Thymus (tissue), 11 donors: ENCODE measurements at regions not wholly inside any gene's neighbourhood (a gene's known extent, or its start where the extent isn't known, plus 50 kb on each side); places are given as distances from the start of the nearest gene placed in this dataset.

Experiments
- DNase-seq, 9 donors: peaks; one replicate each; pipeline ENCODE4 v3.0.0-alpha.2; 2013; ENCODE audit warnings: low spot score in 9 of 9, low read depth in 6 of 9, missing footprints in 1 of 9
- H3K27ac ChIP-seq, 2 donors: one replicate each; pipeline ENCODE4 v1.5.1; 2013; ENCODE audit warnings: control low read depth in 1 of 2, low read depth in 1 of 2, low read length in 1 of 2, mild to moderate bottlenecking in 1 of 2, moderate library complexity in 1 of 2
- H3K27me3 ChIP-seq, 2 donors: one replicate each; pipeline ENCODE4 v1.5.1; 2013; ENCODE audit warnings: low read length in 1 of 2; ENCODE audit not compliant: control insufficient read depth in 2 of 2, insufficient read depth in 1 of 2
- H3K36me3 ChIP-seq, 2 donors: one replicate each; pipeline ENCODE4 v1.5.1; 2013; ENCODE audit warnings: low read length in 1 of 2, mild to moderate bottlenecking in 1 of 2, moderate library complexity in 1 of 2; ENCODE audit not compliant: control insufficient read depth in 2 of 2, insufficient read depth in 2 of 2
- H3K4me1 ChIP-seq, 2 donors: one replicate each; pipeline ENCODE4 v1.5.1; 2013; ENCODE audit warnings: low read length in 2 of 2; ENCODE audit not compliant: control insufficient read depth in 2 of 2, insufficient read depth in 2 of 2
- H3K4me3 ChIP-seq, 2 donors: one replicate each; pipeline ENCODE4 v1.5.1; 2013; ENCODE audit warnings: low read length in 2 of 2, control low read depth in 1 of 2, mild to moderate bottlenecking in 1 of 2
- H3K9me3 ChIP-seq, 2 donors: one replicate each; pipeline ENCODE4 v1.5.1; 2013; ENCODE audit warnings: low read length in 1 of 2, mild to moderate bottlenecking in 1 of 2; ENCODE audit not compliant: control insufficient read depth in 2 of 2, insufficient read depth in 1 of 2
- WGBS: extraction: QIAGEN DNeasy Blood & Tissue Kit; methylation state at CpG from one replicate; pipeline ENCODE4 v1.1.7; 2013; 5-methylcytosine and 5-hydroxymethylcytosine counted together
- donor health status: healthy.

DNA sequence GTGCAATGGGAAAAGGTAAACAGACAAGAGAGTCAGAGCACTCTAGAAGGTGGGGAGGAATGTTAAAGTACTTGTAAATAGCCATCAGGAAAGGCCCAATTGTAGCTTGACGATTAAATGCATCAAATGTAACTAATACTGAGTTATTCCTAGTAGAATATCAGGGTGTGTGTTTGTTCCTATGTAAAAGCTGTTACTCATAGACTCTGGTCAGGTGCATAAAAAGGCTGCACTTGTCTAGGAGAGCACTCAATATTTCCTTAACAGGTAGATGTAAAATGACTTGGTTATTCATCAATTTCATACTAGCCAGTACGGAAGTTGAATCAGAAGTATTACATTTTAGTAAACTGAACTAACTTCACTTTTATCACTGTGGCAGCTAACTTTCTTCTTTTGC lies 179.7 kb upstream of the AGR3 start:
- no peaks in the 10 kb centered on the region for H3K36me3 ChIP-seq
- H3K4me3 ChIP-seq, result no peak overlapping the region
- no peak overlapping the region for H3K27ac ChIP-seq
- H3K4me1 ChIP-seq, result no peaks in the 10 kb centered on the region
- 97% methylated on average over 2 of the region's 2 CpGs for WGBS
- H3K27me3 ChIP-seq, result no peaks in the 10 kb centered on the region
- peaks cover 0 to 4% of the 10 kb centered on the region in 2 donors for H3K9me3 ChIP-seq
- no peak for DNase-seq

DNA sequence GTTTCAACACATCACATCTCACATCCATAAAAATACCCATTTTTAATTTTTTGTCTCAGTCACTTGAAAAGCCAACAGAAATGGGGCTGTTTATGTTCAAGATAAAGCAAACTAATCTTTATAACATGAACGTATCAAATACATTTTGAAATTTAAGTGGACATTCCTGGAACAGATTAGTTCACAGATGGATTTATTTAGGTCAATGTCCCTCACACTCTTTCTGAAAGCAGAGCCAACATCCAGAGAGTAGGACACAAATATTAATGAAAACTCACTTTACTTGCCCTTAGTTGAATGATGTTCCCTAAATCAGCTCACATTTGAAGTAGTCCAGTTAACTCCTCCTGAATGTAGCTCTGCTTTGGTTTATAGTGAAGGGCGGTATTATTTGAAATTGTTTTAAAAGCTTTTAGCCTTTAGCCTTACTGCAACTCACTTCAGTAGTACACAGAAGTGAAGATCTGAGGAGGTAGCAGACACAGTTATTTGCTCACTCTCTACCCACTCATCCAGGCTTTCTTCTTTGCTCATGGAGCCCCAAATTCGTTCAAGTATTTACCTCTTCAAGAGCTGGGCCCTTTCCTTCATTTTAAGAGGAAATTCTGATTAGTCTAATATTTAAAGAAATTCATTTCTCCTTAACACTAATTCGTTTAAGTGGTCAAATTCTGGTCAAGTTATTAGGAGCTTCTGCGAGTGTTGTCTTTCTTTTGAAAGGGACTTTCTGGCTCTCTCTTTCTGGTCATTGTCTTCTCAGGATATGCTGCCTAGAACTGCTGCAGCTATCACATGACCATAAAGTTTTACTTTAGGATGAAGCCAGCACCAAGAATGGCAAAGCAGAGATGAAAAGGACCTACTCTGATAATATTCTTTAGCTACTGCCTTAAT lies 180.6 kb upstream of the AGR3 start:
- H3K4me3 ChIP-seq, result no peak overlapping the region
- H3K4me1 ChIP-seq, result no peaks in the 10 kb centered on the region
- WGBS, result 92% methylated on average over 5 of the region's 5 CpGs
- no peaks in the 10 kb centered on the region for H3K27me3 ChIP-seq
- no peaks in the 10 kb centered on the region for H3K36me3 ChIP-seq
- peaks cover 0 to 4% of the 10 kb centered on the region in 2 donors for H3K9me3 ChIP-seq
- DNase-seq, result no peak
- no peak overlapping the region for H3K27ac ChIP-seq

GRCh38 chr7:17063045-17063383 lies 181.2 kb upstream of the AGR3 start:
- DNase-seq, result no peak
- no peaks in the 10 kb centered on the region for H3K36me3 ChIP-seq

DNA sequence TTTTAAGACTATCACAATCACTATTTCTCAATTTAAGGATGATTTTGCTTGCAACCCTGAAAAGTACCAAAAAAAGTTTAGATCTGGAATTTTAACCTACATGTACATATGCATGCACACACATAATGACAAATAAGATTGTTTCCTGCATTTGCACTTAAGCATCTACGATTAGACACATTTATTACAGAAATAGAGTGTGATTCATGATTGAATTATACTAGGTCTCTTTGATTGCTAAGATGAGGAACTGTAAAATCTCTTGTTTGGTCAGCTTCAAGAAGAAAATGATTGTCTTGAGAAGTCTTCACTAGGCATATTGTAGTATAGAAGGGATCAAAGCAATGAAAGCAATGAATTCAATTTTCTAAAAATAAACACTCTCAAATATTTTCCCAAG lies 185.9 kb upstream of the AGR3 start:
- Histone ChIP-seq H3K9me3 (peaks cover 0 to 4% of the 10 kb centered on the region in 2 donors), H3K4me1 (no peaks in the 10 kb centered on the region), H3K27me3 (no peaks in the 10 kb centered on the region), H3K27ac (no peak overlapping the region), H3K4me3 (no peak overlapping the region), H3K36me3 (no peaks in the 10 kb centered on the region)
- DNase-seq, result no peak
- WGBS, result 98% methylated on average over 1 of the region's 1 CpG

More at GRCh38 chr7:17063045-17063383, 181.2 kb upstream of the AGR3 start:
- Histone ChIP-seq H3K9me3 (peaks cover 0 to 4% of the 10 kb centered on the region in 2 donors), H3K4me1 (no peaks in the 10 kb centered on the region), H3K27ac (no peak overlapping the region), H3K4me3 (no peak overlapping the region), H3K27me3 (no peaks in the 10 kb centered on the region)

DNA sequence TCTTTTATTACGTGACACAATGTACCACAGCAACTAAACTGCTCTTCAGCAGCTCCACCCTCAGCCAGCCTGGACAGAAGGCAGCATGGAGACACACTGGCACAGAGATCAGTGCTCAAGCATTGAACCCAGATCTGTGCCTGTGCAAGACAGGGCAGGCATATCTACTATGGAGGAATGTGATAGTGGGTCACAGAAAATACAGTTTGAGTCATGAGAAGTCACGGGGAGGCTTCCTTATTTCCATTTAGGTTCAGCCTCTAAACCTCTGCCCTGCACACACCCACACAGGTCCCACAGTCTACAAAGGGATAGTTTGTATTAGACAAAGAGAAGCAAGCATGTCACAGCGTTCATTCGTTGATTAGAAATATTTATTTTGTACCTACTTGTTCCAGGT lies 187.4 kb upstream of the AGR3 start:
- Histone ChIP-seq H3K27me3 (no peaks in the 10 kb centered on the region), H3K4me3 (no peak overlapping the region), H3K36me3 (no peaks in the 10 kb centered on the region), H3K9me3 (peaks cover 0 to 4% of the 10 kb centered on the region in 2 donors), H3K27ac (no peak overlapping the region), H3K4me1 (no peaks in the 10 kb centered on the region)
- 97% methylated on average over 4 of the region's 4 CpGs for WGBS
- no peak for DNase-seq

- H3K36me3 ChIP-seq, result no peaks in the 10 kb centered on the region
- peak overlapping the region in 1 of 2 donors; percentile 10 for H3K27ac ChIP-seq
- 95% methylated on average over 1 of the region's 1 CpG for WGBS
These were observed 188.5 kb upstream of the AGR3 start for GRCh38 chr7:17070231-17070708.

DNA sequence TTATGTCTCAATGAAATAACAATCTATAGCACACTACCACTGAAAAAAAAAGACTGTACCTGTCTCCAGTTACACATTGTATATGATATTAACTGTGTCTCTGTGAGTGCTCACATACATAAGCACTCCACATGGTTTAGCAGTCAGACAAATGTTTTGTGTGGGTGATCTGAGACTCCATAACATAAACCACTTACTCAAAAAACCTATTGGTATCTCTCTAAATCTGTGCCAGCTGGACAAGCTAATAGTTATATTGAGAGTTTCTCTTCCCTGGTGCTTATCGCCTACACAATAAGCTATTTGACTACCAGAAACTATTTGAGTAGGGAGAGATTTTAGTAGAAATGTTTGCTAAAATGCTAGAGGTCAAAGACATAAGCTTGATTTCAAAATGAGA lies 190.1 kb upstream of the AGR3 start:
- Histone ChIP-seq H3K27ac (no peak overlapping the region), H3K9me3 (no peaks in the 10 kb centered on the region), H3K36me3 (no peaks in the 10 kb centered on the region), H3K27me3 (no peaks in the 10 kb centered on the region), H3K4me3 (no peak overlapping the region), H3K4me1 (no peaks in the 10 kb centered on the region)
- 95% methylated on average over 1 of the region's 1 CpG for WGBS
- DNase-seq, result no peak

More at GRCh38 chr7:17070231-17070708, 188.5 kb upstream of the AGR3 start:
- Histone ChIP-seq H3K9me3 (peaks cover 0 to 4% of the 10 kb centered on the region in 2 donors), H3K4me3 (no peak overlapping the region), H3K27me3 (no peaks in the 10 kb centered on the region), H3K4me1 (no peaks in the 10 kb centered on the region)
- DNase-seq, result no peak

- Histone ChIP-seq H3K4me1 (no peaks in the 10 kb centered on the region), H3K27ac (no peak overlapping the region), H3K4me3 (no peak overlapping the region), H3K9me3 (peaks cover 0 to 2% of the 10 kb centered on the region in 2 donors), H3K36me3 (no peaks in the 10 kb centered on the region), H3K27me3 (no peaks in the 10 kb centered on the region)
- WGBS, result 98% methylated on average over 6 of the region's 6 CpGs
- DNase-seq, result no peak
These were observed 193.9 kb upstream of the AGR3 start for GRCh38 chr7:17075601-17076255.

DNA sequence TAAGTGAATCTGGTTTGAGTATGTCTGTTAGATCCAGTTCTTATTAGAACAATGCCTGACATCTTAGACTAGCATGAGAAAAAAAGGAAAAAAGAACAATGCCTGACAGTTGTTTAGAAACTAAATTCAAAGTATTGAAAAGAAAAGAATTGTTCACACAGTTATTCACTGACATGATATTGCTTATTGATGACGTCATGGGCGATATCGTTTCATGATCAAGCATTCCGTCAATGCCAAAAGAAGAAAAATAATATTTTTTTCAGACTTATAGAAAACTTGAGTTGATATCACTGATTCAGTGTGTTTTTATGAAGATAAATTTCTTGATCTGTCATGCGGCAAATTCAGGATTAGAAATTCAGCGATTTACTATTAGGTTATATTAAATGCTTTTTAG lies 196.5 kb upstream of the AGR3 start:
- H3K36me3 ChIP-seq, result no peaks in the 10 kb centered on the region
- H3K9me3 ChIP-seq, result peaks cover 0 to 2% of the 10 kb centered on the region in 2 donors
- no peaks in the 10 kb centered on the region for H3K27me3 ChIP-seq
- WGBS, result 98% methylated on average over 6 of the region's 6 CpGs
- H3K4me1 ChIP-seq, result no peaks in the 10 kb centered on the region
- H3K4me3 ChIP-seq, result no peak overlapping the region
- no peak overlapping the region for H3K27ac ChIP-seq
- no peak for DNase-seq
